Activated CD8-positive, alpha-beta T cell treated with anti-CD3 and anti-CD28 coated beads for 36 hours (primary cell): ENCODE measurements at regions not wholly inside any gene's neighbourhood (a gene's known extent, or its start where the extent isn't known, plus 50 kb on each side); places are given as distances from the start of the nearest gene placed in this dataset.
"Not testable (repeated sequence)": the region's sequence is repeated elsewhere in the genome, so short reads cannot be mapped to it uniquely, and the experiment has no call there.

ENCODE experiments used
- ATAC-seq: fragments of 200-7000 bp; cut with Tn5 transposase; one replicate; pipeline ENCODE4 v1.10.0; 2021; ENCODE audit warnings: mild to moderate bottlenecking, moderate library complexity
- CTCF ChIA-PET: fragments of 350-600 bp; sonication (Branson Sonifier 250); formaldehyde crosslinking; loops from one replicate; lab custom pipeline; 2021; ENCODE audit warnings: antibody characterized with exemption; lab: Charles Lee
- POLR2A ChIA-PET: fragments of 350-600 bp; sonication (Branson Sonifier 250); formaldehyde crosslinking; loops from one replicate; lab custom pipeline; 2021; ENCODE audit warnings: antibody characterized with exemption; lab: Charles Lee
- DNase-seq: peaks from one replicate; pipeline ENCODE4 v3.0.0-alpha.2; 2020
- H3K27ac Mint-ChIP-seq: one replicate; pipeline ENCODE4 v1.8.0; 2021; ENCODE audit warnings: mild to moderate bottlenecking, mixed read lengths
- H3K27me3 Mint-ChIP-seq: one replicate; pipeline ENCODE4 v1.8.0; 2021; ENCODE audit warnings: mixed read lengths
- H3K36me3 Mint-ChIP-seq: one replicate; pipeline ENCODE4 v1.8.0; 2021; ENCODE audit warnings: low read depth, mixed read lengths
- H3K4me1 Mint-ChIP-seq: one replicate; pipeline ENCODE4 v1.8.0; 2021; ENCODE audit warnings: low read depth, mixed read lengths
- H3K4me3 Mint-ChIP-seq: one replicate; pipeline ENCODE4 v1.8.0; 2021; ENCODE audit warnings: mild to moderate bottlenecking, moderate library complexity, mixed read lengths
- H3K9me3 Mint-ChIP-seq: one replicate; pipeline ENCODE4 v1.8.0; 2021; ENCODE audit warnings: mixed read lengths
- CTCF ChIP-seq: fragments of 200-600 bp; IDR thresholded peaks from one replicate; pipeline ENCODE4 v1.8.0; 2022; ENCODE audit warnings: antibody characterized with exemption, mild to moderate bottlenecking
- intact Hi-C: fragments of 100-400 bp; cut with micrococcal nuclease; formaldehyde crosslinking; loops from one replicate; pipeline ENCODE4 v1.10.0; 2022

- ATAC-seq = no peak
- Mint-ChIP-seq H3K27ac (no peak overlapping the region), H3K4me3 (no peak overlapping the region), H3K27me3 (no peaks in the 10 kb centered on the region), H3K36me3 (no peaks in the 10 kb centered on the region), H3K4me1 (no peaks in the 10 kb centered on the region), H3K9me3 (no peaks in the 10 kb centered on the region)
- ChIA-PET CTCF (no interaction called here), POLR2A (no interaction called here)
- DNase-seq = no peak
- intact Hi-C loops = no loop called here
- no peak for TF ChIP-seq CTCF
These were observed 136.4 kb upstream of the FGF13 start for GRCh38 chrX:138847930-138848329.

DNA sequence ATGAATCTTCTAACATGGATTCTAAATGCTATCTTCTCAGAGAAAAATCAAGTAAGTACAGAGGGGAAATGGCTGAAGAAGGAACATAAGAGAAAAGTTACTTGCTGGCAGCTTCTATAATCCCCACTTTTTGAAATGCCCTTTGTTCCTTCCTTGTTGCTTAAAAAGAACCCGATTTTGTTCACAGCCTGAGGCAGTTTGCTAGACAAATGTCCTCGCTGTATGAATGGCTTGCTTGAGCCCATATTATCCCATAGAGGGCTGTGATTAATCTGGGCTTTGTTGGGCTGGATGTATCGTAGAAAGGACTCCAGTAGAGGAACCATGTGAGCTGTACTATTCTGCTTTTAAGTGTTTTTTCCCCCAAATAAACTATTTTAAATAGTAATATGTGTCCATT, 134.3 kb upstream of the FGF13 start:
- Mint-ChIP-seq H3K27ac (no peak overlapping the region), H3K36me3 (no peaks in the 10 kb centered on the region), H3K9me3 (no peaks in the 10 kb centered on the region), H3K4me1 (no peaks in the 10 kb centered on the region), H3K4me3 (no peak overlapping the region), H3K27me3 (no peaks in the 10 kb centered on the region)
- ChIA-PET POLR2A (no interaction called here), CTCF (no interaction called here)
- DNase-seq (no peak), ATAC-seq (no peak)
- TF ChIP-seq CTCF = no peak
- intact Hi-C loops = no loop called here

GRCh38 chrX:138807400-138807799, 95.9 kb upstream of the FGF13 start:
- DNase-seq, intact Hi-C loops, H3K27ac Mint-ChIP-seq, POLR2A ChIA-PET, ATAC-seq, H3K4me3 Mint-ChIP-seq, H3K36me3 Mint-ChIP-seq, H3K4me1 Mint-ChIP-seq, H3K27me3 Mint-ChIP-seq, H3K9me3 Mint-ChIP-seq: not testable (repeated sequence)
- CTCF ChIA-PET = interaction anchor here (0.6 kb wide), 1 partner anchor 649 kb away, joined by 3 read pairs; no protein-coding TSS in a partner anchor

DNA sequence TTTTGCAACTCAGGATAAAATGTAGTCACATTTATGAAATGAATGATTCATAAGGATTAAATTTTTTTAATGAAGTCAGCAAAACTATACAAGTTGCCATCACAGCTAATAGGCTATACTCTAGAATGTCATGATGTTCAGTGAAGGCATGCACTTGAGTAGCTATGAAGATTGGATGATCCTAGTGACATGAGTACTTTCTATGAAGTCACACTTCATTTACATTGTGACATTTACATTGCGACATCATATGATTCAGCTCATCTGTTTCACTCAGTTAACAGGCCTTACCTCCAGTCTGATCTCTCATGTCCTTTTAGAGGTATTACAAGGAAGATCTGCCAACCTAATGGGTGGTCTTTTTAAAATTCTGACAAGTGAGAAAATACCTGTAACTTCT, 82.7 kb upstream of the FGF13 start:
- no peak overlapping the region for H3K4me3 Mint-ChIP-seq
- H3K27me3 Mint-ChIP-seq = no peaks in the 10 kb centered on the region
- H3K9me3 Mint-ChIP-seq = no peaks in the 10 kb centered on the region
- H3K4me1 Mint-ChIP-seq = no peaks in the 10 kb centered on the region
- CTCF ChIA-PET = no interaction called here
- no peak for DNase-seq
- intact Hi-C loops = no loop called here
- POLR2A ChIA-PET = no interaction called here
- H3K36me3 Mint-ChIP-seq = no peaks in the 10 kb centered on the region
- H3K27ac Mint-ChIP-seq = no peak overlapping the region
- no peak for ATAC-seq
- no peak for TF ChIP-seq CTCF

GRCh38 chrX:138791551-138791950, 80.0 kb upstream of the FGF13 start:
- no peaks in the 10 kb centered on the region for H3K27me3 Mint-ChIP-seq
- TF ChIP-seq CTCF = no peak

GRCh38 chrX:138788771-138789170, 77.3 kb upstream of the FGF13 start:
- Mint-ChIP-seq H3K4me1 (no peaks in the 10 kb centered on the region), H3K36me3 (no peaks in the 10 kb centered on the region), H3K9me3 (peaks cover 4% of the 10 kb centered on the region), H3K4me3 (no peak overlapping the region), H3K27ac (no peak overlapping the region), H3K27me3 (no peaks in the 10 kb centered on the region)
- DNase-seq = no peak
- no peak for ATAC-seq
- no peak for TF ChIP-seq CTCF
- CTCF ChIA-PET = no interaction called here
- intact Hi-C loops = no loop called here
- POLR2A ChIA-PET = no interaction called here

More at GRCh38 chrX:138791551-138791950, 80.0 kb upstream of the FGF13 start:
- DNase-seq (no peak), ATAC-seq (no peak)
- no peak overlapping the region for H3K27ac Mint-ChIP-seq
- H3K36me3 Mint-ChIP-seq = no peaks in the 10 kb centered on the region
- H3K9me3 Mint-ChIP-seq = no peaks in the 10 kb centered on the region
- intact Hi-C loops = no loop called here
- no peaks in the 10 kb centered on the region for H3K4me1 Mint-ChIP-seq
- ChIA-PET CTCF (no interaction called here), POLR2A (no interaction called here)
- no peak overlapping the region for H3K4me3 Mint-ChIP-seq

GRCh38 chrX:138778576-138778909, 67.0 kb upstream of the FGF13 start:
- POLR2A ChIA-PET, H3K27me3 Mint-ChIP-seq, H3K27ac Mint-ChIP-seq, intact Hi-C loops, H3K4me1 Mint-ChIP-seq, H3K9me3 Mint-ChIP-seq, H3K36me3 Mint-ChIP-seq, DNase-seq, CTCF ChIA-PET, H3K4me3 Mint-ChIP-seq, ATAC-seq: not testable (repeated sequence)

DNA sequence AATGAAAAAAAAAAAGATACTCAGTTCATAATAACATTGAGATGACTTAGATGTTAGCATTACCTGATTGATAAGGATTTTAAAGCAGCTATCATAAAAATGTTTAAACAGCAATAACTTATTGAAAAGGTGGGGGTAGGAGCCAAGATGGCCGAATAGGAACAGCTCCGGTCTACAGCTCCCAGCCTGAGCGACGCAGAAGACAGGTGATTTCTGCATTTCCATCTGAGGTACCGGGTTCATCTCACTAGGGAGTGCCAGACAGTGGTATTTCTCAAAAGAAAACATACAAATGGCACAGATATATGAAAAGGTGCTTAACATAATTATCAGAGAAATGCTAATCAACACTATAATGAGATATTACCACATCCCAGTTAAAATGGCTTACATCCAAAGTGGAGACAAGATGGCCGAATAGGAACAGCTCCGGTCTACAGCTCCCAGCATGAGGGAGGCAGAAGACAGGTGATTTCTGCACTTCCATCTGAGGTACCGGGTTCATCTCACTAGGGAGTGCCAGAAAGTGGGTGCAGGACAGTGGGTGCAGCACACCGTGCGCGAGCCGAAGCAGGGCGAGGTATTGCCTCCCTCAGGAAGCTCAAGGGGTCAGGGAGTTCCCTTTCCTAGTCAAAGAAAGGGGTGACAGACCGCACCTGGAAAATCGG, 66.5 kb upstream of the FGF13 start:
- H3K27me3 Mint-ChIP-seq, intact Hi-C loops, CTCF ChIA-PET, DNase-seq, H3K4me1 Mint-ChIP-seq, POLR2A ChIA-PET, H3K27ac Mint-ChIP-seq, H3K4me3 Mint-ChIP-seq, H3K9me3 Mint-ChIP-seq, ATAC-seq, H3K36me3 Mint-ChIP-seq: not testable (repeated sequence)
